SK-N-SH treated with all-trans-retinoic acid at 6 μM for 48 hours (cell line): ENCODE measurements at regions not wholly inside any gene's neighbourhood (a gene's known extent, or its start where the extent isn't known, plus 50 kb on each side); places are given as distances from the start of the nearest gene placed in this dataset.

ENCODE experiments used
- ATAC-seq: fragments of 200-7000 bp; cut with Tn5 transposase; 3 replicates; pipeline ENCODE4 v1.9.1; 2020; ENCODE audit warnings: mild to moderate bottlenecking, moderate library complexity
- ARNTL ChIP-seq: fragments of 450-650 bp; formaldehyde crosslinking; IDR thresholded peaks from 2 replicates; pipeline ENCODE4 v1.5.0; 2020; ENCODE audit warnings: low read depth, mild to moderate bottlenecking, moderate library complexity, borderline replicate concordance
- BACH2 ChIP-seq: fragments of 250-450 bp; sonication (Bioruptor Pico); IDR thresholded peaks from 2 replicates; pipeline ENCODE4 v1.9.0; 2021; ENCODE audit warnings: mild to moderate bottlenecking, borderline replicate concordance
- CSDC2 ChIP-seq: fragments of 250-450 bp; sonication (Bioruptor Pico); IDR thresholded peaks from 2 replicates; pipeline ENCODE4 v1.5.0; 2020; ENCODE audit warnings: mild to moderate bottlenecking, moderate library complexity
- ESRRG ChIP-seq: fragments of 250-450 bp; sonication (Bioruptor Pico); IDR thresholded peaks from 2 replicates; pipeline ENCODE4 v1.6.1; 2021; ENCODE audit warnings: mild to moderate bottlenecking
- OSR1 ChIP-seq: fragments of 250-450 bp; sonication (Bioruptor Pico); IDR thresholded peaks from 2 replicates; pipeline ENCODE4 v1.8.0; 2022; ENCODE audit warnings: moderate library complexity, mild to moderate bottlenecking, inconsistent platforms
- SNAI2 ChIP-seq: fragments of 250-450 bp; sonication (Bioruptor Pico); IDR thresholded peaks from 2 replicates; pipeline ENCODE4 v1.5.0; 2020; ENCODE audit warnings: mild to moderate bottlenecking, moderate library complexity
- TCF4 ChIP-seq: fragments of 250-450 bp; sonication (Bioruptor Pico); IDR thresholded peaks from 2 replicates; pipeline ENCODE4 v1.8.0; 2021; ENCODE audit warnings: mild to moderate bottlenecking, moderate library complexity, borderline replicate concordance
- TOX ChIP-seq: fragments of 250-450 bp; sonication (Bioruptor Pico); IDR thresholded peaks from 2 replicates; pipeline ENCODE4 v1.8.0; 2021; ENCODE audit warnings: mild to moderate bottlenecking, moderate library complexity, borderline replicate concordance
- ZC3H10 ChIP-seq: fragments of 250-450 bp; sonication (Bioruptor Pico); IDR thresholded peaks from 2 replicates; pipeline ENCODE4 v1.5.1; 2021; ENCODE audit warnings: mild to moderate bottlenecking, moderate library complexity
- ZFP3 ChIP-seq: fragments of 250-450 bp; sonication (Bioruptor Pico); IDR thresholded peaks from 2 replicates; pipeline ENCODE4 v1.5.0; 2020; ENCODE audit warnings: mild to moderate bottlenecking, moderate library complexity
- ZNF565 ChIP-seq: fragments of 450-650 bp; formaldehyde crosslinking; conservative IDR thresholded peaks from 2 replicates; pipeline ENCODE4 v1.5.0; 2020; ENCODE audit warnings: low read depth, mild to moderate bottlenecking, moderate library complexity
- ZNF70 ChIP-seq: fragments of 450-650 bp; formaldehyde crosslinking; IDR thresholded peaks from 2 replicates; pipeline ENCODE4 v1.5.0; 2020; ENCODE audit warnings: mild to moderate bottlenecking, moderate library complexity
- ZNF8 ChIP-seq: fragments of 450-650 bp; formaldehyde crosslinking; IDR thresholded peaks from 2 replicates; pipeline ENCODE4 v1.5.0; 2020; ENCODE audit warnings: mild to moderate bottlenecking, moderate library complexity
- TF ChIP-seq, protein P1 (sequence below): fragments of 250-450 bp; sonication (Bioruptor Pico); IDR thresholded peaks from 2 replicates; pipeline ENCODE4 v1.8.0; 2021; ENCODE audit warnings: low read depth, mild to moderate bottlenecking, moderate library complexity, borderline replicate concordance
- TF ChIP-seq, protein P2 (sequence below): fragments of 250-450 bp; sonication (Bioruptor Pico); IDR thresholded peaks from 2 replicates; pipeline ENCODE4 v1.5.1; 2021; ENCODE audit warnings: mild to moderate bottlenecking, moderate library complexity
- TF ChIP-seq, protein P3 (sequence below): fragments of 250-450 bp; sonication (Bioruptor Pico); IDR thresholded peaks from 2 replicates; pipeline ENCODE4 v1.5.0; 2020; ENCODE audit warnings: mild to moderate bottlenecking, moderate library complexity
- TF ChIP-seq, protein P4 (sequence below): fragments of 250-450 bp; sonication (Bioruptor Pico); IDR thresholded peaks from 2 replicates; pipeline ENCODE4 v1.8.0; 2020; ENCODE audit warnings: mild to moderate bottlenecking, moderate library complexity, borderline replicate concordance
- TF ChIP-seq, protein P5 (sequence below): fragments of 250-450 bp; sonication (Bioruptor Pico); IDR thresholded peaks from 2 replicates; pipeline ENCODE4 v1.5.1; 2020; ENCODE audit warnings: low read depth, mild to moderate bottlenecking, moderate library complexity

DNA sequence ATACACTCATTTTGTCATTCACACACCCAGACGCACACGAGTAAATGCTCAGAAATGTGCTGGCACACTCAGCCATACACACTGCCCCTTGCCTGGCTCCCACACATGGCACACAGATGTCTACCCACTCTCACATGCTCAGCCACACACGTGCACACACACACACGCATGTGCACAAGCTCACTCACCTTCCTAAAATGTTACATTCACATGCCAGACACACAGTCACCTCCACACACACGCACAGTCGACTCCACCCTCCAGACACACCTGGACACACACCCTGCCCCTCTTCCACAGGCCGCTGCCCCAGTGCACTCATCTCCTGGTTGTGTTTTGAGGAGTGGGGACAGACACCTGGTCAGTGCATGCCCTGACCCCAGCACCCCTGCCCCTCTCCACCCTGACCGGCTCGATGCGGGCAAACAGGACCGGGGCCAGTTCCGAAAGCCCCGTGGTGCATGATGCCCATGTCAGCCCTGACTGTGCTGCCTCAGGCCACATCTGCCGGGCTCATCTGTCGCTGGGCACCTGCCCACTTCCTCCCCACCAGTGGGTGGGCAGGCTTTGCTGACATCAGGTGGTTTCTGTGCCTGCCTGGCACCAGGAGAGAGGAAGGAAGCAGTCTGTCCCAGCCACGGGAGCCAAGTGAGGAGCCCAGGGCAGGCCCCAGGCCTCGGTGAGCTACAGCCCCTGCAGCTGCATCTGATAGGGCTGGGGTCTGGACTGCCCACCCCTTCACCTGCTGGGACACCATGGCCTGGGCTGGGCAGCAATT lies 84.9 kb upstream of the ZNF716 start (continued):
- TF ChIP-seq ARNTL (CRISPR knock-in tag) = no peak
- TF ChIP-seq, protein P1, sequence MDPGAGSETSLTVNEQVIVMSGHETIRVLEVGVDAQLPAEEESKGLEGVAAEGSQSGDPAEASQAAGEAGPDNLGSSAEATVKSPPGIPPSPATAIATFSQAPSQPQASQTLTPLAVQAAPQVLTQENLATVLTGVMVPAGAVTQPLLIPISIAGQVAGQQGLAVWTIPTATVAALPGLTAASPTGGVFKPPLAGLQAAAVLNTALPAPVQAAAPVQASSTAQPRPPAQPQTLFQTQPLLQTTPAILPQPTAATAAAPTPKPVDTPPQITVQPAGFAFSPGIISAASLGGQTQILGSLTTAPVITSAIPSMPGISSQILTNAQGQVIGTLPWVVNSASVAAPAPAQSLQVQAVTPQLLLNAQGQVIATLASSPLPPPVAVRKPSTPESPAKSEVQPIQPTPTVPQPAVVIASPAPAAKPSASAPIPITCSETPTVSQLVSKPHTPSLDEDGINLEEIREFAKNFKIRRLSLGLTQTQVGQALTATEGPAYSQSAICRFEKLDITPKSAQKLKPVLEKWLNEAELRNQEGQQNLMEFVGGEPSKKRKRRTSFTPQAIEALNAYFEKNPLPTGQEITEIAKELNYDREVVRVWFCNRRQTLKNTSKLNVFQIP = no peak

DNA sequence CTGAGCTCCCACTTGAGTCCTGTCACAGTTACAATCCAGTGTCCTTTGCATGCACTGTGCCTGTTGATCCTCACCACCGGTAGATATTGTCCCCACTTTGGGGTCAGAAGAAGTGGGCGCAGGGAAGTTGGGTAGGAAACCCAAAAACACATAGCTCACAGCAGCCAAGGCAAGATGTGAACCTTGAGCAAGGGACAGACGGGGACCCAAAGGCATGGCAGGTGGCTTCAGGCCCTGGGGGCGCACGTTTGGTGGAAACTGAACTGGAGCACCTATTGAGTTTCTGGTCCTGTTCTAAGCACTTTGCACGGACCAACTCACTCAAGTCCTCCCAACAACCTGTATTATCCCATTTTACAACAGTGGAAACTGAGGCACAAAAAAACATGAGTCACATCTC lies 82.8 kb upstream of the ZNF716 start:
- ATAC-seq = no peak
- TF ChIP-seq ARNTL (CRISPR knock-in tag) (no peak), TCF4 (CRISPR knock-in tag) (no peak), ESRRG (CRISPR knock-in tag) (no peak), CSDC2 (no peak), ZFP3 (CRISPR knock-in tag) (no peak), BACH2 (CRISPR knock-in tag) (no peak)

DNA sequence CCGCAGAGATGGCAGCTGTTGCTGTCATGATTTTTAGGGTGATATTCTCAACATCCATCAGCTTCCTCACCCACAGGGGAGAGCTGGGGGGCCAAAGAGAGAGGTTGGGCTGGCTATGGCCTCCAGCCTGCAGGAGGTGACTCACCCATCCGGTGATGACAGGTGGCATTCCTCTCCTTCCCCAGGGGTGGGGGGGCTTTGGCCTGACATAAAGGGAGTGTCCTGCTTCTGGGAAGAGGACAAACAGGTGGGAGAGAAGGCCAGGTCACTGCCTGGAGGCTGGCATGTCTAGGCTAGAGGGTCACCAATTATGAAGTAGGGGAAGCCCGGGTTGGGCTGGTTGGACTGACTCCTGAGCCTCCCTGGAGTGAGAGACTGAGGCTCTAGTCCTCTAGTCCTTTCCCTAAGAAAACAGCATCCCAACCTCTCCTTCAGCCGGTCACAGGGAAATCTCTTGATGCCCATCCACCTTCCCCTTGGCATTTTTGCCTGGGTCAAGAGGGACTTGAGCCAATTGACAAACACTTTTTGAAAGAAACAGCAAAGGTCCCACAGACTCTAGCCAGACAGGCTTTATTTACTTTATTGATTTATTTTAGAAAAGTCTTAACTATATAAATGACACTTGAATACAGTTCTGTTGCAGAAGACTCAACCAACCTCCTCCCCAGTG lies 79.8 kb upstream of the ZNF716 start:
- no peak for TF ChIP-seq TCF4 (CRISPR knock-in tag)
- TF ChIP-seq, protein P1 = no peak
- TF ChIP-seq, protein P2, sequence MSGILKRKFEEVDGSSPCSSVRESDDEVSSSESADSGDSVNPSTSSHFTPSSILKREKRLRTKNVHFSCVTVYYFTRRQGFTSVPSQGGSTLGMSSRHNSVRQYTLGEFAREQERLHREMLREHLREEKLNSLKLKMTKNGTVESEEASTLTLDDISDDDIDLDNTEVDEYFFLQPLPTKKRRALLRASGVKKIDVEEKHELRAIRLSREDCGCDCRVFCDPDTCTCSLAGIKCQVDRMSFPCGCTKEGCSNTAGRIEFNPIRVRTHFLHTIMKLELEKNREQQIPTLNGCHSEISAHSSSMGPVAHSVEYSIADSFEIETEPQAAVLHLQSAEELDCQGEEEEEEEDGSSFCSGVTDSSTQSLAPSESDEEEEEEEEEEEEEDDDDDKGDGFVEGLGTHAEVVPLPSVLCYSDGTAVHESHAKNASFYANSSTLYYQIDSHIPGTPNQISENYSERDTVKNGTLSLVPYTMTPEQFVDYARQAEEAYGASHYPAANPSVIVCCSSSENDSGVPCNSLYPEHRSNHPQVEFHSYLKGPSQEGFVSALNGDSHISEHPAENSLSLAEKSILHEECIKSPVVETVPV (CRISPR knock-in tag) = no peak
- TF ChIP-seq ZFP3 (CRISPR knock-in tag) = no peak
- no peak for ATAC-seq

DNA sequence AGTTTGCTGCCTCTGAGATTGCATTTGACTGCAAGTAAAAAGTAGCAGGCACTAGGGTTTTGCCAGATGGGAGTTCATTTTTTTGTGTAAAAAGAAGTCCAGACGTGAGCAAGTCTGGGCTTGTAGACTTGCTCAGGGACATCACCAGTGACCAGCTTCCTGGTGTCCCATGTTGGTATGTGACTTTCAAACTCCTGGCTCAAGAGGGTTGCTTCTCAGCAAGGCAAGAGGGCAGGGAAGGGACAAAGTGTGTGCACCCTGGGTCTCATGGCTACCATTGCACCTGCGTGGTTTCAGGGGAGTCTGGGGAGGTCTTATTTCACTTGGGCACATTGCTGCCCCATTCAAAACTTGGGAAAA lies 79.3 kb upstream of the ZNF716 start:
- TF ChIP-seq OSR1 = no peak
- TF ChIP-seq, protein P1 = no peak
- TF ChIP-seq ZNF8 (CRISPR knock-in tag) = no peak
- TF ChIP-seq TCF4 (CRISPR knock-in tag) = no peak
- TF ChIP-seq, all 23 proteins: peak for 0
- ATAC-seq = no peak

DNA sequence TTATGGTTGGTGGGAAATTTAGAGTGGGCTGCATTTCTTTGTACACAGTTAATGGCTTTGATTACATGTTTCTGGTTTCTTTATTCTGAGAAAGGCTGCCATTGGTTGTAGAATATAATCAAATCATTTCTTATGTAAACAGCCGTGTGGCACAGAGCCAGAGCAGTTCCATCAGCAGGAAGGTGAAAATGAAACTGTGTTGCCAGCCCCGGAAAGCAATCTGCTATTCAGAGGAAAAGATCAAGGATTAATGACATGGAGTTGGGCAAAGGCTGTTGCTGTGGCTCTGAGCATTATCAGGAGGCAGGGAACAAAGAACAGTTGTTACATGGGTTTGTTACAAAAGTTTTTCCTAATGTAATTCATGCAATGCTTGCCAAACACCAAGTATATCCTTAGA lies 74.2 kb upstream of the ZNF716 start:
- no peak for ATAC-seq
- TF ChIP-seq TOX (CRISPR knock-in tag) (no peak), ZC3H10 (CRISPR knock-in tag) (no peak), ZFP3 (CRISPR knock-in tag) (no peak), TCF4 (CRISPR knock-in tag) (no peak), ZNF565 (CRISPR knock-in tag) (no peak), ZNF70 (no peak), ZNF8 (CRISPR knock-in tag) (no peak), SNAI2 (CRISPR knock-in tag) (no peak)
- TF ChIP-seq, protein P2 (CRISPR knock-in tag) = no peak
- TF ChIP-seq, protein P3, sequence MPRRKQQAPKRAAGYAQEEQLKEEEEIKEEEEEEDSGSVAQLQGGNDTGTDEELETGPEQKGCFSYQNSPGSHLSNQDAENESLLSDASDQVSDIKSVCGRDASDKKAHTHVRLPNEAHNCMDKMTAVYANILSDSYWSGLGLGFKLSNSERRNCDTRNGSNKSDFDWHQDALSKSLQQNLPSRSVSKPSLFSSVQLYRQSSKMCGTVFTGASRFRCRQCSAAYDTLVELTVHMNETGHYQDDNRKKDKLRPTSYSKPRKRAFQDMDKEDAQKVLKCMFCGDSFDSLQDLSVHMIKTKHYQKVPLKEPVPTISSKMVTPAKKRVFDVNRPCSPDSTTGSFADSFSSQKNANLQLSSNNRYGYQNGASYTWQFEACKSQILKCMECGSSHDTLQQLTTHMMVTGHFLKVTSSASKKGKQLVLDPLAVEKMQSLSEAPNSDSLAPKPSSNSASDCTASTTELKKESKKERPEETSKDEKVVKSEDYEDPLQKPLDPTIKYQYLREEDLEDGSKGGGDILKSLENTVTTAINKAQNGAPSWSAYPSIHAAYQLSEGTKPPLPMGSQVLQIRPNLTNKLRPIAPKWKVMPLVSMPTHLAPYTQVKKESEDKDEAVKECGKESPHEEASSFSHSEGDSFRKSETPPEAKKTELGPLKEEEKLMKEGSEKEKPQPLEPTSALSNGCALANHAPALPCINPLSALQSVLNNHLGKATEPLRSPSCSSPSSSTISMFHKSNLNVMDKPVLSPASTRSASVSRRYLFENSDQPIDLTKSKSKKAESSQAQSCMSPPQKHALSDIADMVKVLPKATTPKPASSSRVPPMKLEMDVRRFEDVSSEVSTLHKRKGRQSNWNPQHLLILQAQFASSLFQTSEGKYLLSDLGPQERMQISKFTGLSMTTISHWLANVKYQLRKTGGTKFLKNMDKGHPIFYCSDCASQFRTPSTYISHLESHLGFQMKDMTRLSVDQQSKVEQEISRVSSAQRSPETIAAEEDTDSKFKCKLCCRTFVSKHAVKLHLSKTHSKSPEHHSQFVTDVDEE (CRISPR knock-in tag) = no peak
- TF ChIP-seq, protein P4, sequence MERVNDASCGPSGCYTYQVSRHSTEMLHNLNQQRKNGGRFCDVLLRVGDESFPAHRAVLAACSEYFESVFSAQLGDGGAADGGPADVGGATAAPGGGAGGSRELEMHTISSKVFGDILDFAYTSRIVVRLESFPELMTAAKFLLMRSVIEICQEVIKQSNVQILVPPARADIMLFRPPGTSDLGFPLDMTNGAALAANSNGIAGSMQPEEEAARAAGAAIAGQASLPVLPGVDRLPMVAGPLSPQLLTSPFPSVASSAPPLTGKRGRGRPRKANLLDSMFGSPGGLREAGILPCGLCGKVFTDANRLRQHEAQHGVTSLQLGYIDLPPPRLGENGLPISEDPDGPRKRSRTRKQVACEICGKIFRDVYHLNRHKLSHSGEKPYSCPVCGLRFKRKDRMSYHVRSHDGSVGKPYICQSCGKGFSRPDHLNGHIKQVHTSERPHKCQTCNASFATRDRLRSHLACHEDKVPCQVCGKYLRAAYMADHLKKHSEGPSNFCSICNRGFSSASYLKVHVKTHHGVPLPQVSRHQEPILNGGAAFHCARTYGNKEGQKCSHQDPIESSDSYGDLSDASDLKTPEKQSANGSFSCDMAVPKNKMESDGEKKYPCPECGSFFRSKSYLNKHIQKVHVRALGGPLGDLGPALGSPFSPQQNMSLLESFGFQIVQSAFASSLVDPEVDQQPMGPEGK (CRISPR knock-in tag) = no peak
- TF ChIP-seq, protein P5, sequence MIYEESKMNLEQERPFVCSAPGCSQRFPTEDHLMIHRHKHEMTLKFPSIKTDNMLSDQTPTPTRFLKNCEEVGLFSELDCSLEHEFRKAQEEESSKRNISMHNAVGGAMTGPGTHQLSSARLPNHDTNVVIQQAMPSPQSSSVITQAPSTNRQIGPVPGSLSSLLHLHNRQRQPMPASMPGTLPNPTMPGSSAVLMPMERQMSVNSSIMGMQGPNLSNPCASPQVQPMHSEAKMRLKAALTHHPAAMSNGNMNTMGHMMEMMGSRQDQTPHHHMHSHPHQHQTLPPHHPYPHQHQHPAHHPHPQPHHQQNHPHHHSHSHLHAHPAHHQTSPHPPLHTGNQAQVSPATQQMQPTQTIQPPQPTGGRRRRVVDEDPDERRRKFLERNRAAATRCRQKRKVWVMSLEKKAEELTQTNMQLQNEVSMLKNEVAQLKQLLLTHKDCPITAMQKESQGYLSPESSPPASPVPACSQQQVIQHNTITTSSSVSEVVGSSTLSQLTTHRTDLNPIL (CRISPR knock-in tag) = no peak
